RWPE1 (cell line): ENCODE measurements at regions not wholly inside any gene's neighbourhood (a gene's known extent, or its start where the extent isn't known, plus 50 kb on each side); places are given as distances from the start of the nearest gene placed in this dataset.

ENCODE experiments used
- CTCF ChIA-PET: fragments of 350-600 bp; sonication (Branson Sonifier 250); formaldehyde crosslinking; extraction: SDS; loops from one replicate; lab custom pipeline; 2021; lab: Yijun Ruan, JAX
- POLR2A ChIA-PET: fragments of 400-600 bp; formaldehyde crosslinking; extraction: SDS; loops from one replicate; lab custom pipeline; 2020; ENCODE audit warnings: antibody characterized with exemption; ENCODE audit not compliant: low non-redundant PET; lab: Yijun Ruan, JAX
- DNase-seq: peaks from one replicate; pipeline ENCODE4 v3.0.0; 2012; ENCODE audit warnings: low spot score
- H3K27ac ChIP-seq: fragments of 450-650 bp; 2 replicates; pipeline ENCODE4 v1.5.1; 2017
- CTCF ChIP-seq: fragments of 450-650 bp; conservative IDR thresholded peaks from 2 replicates; pipeline ENCODE4 v1.5.1; 2017; ENCODE audit warnings: low read depth, mild to moderate bottlenecking

GRCh38 chr16:85389679-85390470 lies 223.2 kb upstream of the GSE1 start:
- no peak for TF ChIP-seq CTCF
- CTCF ChIA-PET, result interaction anchor here (0.6 to 0.7 kb wide), 2 partner anchors 114 to 220 kb away, joined by 3 to 4 read pairs; no protein-coding TSS in a partner anchor
- POLR2A ChIA-PET, result no interaction called here
- DNase-seq, result no peak
- H3K27ac ChIP-seq, result peak overlapping the region; percentile 98

- ChIA-PET CTCF (interaction anchor here (0.6 to 0.7 kb wide), 2 partner anchors 9 to 115 kb away, joined by 4 read pairs; no protein-coding TSS in a partner anchor), POLR2A (no interaction called here)
- TF ChIP-seq CTCF, result no peak
- peak; percentile 90 for DNase-seq
- peak overlapping the region; percentile 98 for H3K27ac ChIP-seq
These were observed 222.5 kb upstream of the GSE1 start for GRCh38 chr16:85390511-85391174.

- TF ChIP-seq CTCF, result no peak
- CTCF ChIA-PET, result interaction anchor here (0.6 to 1.4 kb wide), 4 partner anchors 8 to 1160 kb away, joined by 3 to 4 read pairs (median 4); no protein-coding TSS in a partner anchor
- peak overlapping the region; percentile 98 for H3K27ac ChIP-seq
- POLR2A ChIA-PET, result no interaction called here
- DNase-seq, result no peak
These were observed 221.9 kb upstream of the GSE1 start for GRCh38 chr16:85391175-85391707.

GRCh38 chr16:85391769-85392583 lies 221.1 kb upstream of the GSE1 start:
- TF ChIP-seq CTCF, result no peak
- POLR2A ChIA-PET, result no interaction called here
- DNase-seq, result no peak
- CTCF ChIA-PET, result interaction anchor here (0.6 to 1.4 kb wide), 4 partner anchors 14 to 1159 kb away, joined by 3 to 5 read pairs (median 4); no protein-coding TSS in a partner anchor
- peak overlapping the region; percentile 98 for H3K27ac ChIP-seq

- CTCF ChIA-PET, result interaction anchor here (0.6 to 1.4 kb wide), 3 partner anchors 23 to 39 kb away, joined by 3 to 5 read pairs (median 4); no protein-coding TSS in a partner anchor
- DNase-seq, result no peak
- POLR2A ChIA-PET, result no interaction called here
- H3K27ac ChIP-seq, result peak overlapping the region; percentile 100
- no peak for TF ChIP-seq CTCF
These were observed 220.1 kb upstream of the GSE1 start for GRCh38 chr16:85392756-85393673.
